ENCODE measurements at regions not wholly inside any gene's neighbourhood (a gene's known extent, or its start where the extent isn't known, plus 50 kb on each side); places are given as distances from the start of the nearest gene placed in this dataset.
"Not testable (repeated sequence)": the region's sequence is repeated elsewhere in the genome, so short reads cannot be mapped to it uniquely, and the experiment has no call there.

- DNase-seq (ENCODE audit: low read depth in 2 of 2) = no peak
Observed at GRCh38 chr7:57198801-57199200, 66.6 kb upstream of the ZNF479 start.

DNA sequence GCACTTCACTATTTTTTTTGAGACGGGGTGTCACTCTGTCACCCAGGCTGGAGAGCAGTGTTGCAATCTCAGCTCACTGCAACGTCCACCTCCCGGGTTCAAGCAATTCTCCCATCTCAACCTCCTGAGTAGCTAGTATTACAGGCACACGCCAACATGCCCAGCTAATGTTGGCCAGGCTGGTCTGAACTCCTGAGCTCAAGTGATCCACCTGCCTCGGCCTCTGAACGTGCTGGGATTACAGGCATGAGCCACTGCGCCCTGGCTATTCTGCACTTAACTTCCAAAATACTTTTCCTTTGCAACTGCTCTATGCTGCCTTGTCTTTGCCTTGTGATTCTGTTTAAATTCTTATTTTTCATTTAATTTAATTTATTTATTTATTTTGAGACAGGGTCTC is 67.0 kb upstream of the ZNF479 start:
- no peak for DNase-seq (ENCODE audit: low read depth in 2 of 2)

DNA sequence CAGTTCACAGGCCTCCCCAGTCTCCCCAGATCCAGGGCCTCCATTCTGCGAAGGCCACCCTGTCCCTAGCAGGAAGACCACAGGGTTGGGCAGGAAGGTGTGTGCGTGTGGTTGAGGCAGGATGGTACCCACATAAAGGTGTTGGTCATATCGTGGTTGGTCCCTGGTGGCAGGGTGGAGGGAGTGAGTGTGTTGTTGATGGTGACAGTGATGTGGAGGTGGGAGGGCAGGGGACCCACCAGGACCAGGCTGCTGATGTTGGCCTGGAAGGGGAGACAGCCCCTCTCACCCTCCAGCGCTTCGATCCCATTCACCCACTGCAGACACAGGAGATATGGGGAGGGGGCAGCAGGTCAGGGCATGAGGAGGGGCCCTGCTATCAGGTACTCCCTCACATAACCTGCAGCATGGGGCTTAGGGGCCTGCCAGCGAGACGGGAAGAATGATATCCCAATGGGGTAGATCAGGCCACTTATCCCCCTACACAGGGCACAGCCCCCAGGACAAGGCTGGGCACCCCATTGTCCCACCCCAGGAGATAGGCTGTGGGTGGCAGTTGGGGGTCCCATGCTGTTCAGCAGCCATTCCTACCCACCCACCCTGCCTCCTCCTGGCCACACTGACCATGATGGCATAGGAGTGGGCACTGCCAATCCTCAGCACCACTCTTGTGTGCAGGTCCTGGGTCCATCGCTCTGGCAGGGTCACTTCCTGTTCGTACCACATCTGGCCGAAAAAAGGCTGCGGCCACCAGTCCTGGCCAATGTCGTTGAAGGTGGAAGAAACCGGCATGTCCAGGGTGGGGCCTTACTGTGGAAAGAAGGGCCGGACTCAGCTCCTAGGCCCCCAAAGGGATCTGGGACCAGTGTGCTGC is 69.0 kb upstream of the ZNF479 start:
- no peak for DNase-seq (ENCODE audit: low read depth in 2 of 2)

GRCh38 chr7:57201895-57202210 is 69.6 kb upstream of the ZNF479 start:
- DNase-seq (ENCODE audit: low read depth in 2 of 2) = no peak

DNA sequence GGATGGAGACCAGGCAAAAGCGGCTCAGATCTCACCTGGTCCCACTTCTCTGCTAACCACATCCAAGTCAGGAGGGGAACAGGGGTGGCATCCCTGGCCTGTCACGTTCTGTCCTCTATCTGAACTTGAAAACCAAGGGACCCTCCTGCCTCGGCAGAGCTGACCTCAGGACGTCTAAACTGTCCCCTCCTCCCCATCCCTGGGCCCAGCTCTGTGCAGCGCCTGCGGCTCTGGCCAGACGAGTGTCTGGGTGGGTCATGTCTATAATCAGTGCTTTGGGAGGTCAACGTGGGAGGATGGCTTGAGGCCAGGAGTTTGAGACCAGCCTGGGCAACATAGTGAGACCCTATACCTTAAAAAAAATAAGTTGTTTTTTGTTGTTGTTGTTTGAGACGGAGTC is 70.0 kb upstream of the ZNF479 start:
- DNase-seq (ENCODE audit: low read depth in 2 of 2) = no peak

GRCh38 chr7:57203161-57203791 is 71.0 kb upstream of the ZNF479 start:
- DNase-seq (ENCODE audit: low read depth in 2 of 2) = no peak

GRCh38 chr7:57203858-57204257 is 71.6 kb upstream of the ZNF479 start:
- not testable (repeated sequence) for DNase-seq (ENCODE audit: low read depth in 2 of 2)

DNA sequence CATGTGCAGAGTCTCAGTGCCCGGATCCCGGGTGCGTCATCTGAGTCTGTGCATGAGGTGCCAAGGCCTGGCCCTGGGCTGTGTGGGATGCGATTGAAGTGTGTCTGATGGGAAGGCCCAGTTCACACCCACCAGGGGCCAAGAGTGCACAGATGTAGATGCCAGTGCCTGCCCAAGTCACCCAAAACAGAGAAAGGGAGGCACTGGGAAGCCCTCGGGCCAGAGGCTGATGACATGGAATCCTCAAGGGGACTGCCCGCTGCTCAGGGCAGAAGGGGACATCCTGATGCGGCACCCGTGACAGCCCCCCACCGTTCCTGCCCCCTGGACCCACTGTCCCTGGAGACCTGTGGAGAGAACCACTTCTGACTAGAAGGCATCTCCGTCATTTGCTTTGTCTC is 72.2 kb upstream of the ZNF479 start:
- DNase-seq (ENCODE audit: low read depth in 2 of 2) = no peak

- no peak for DNase-seq (ENCODE audit: low read depth in 2 of 2)
Observed at GRCh38 chr7:57205000-57205399, 72.8 kb upstream of the ZNF479 start.

DNA sequence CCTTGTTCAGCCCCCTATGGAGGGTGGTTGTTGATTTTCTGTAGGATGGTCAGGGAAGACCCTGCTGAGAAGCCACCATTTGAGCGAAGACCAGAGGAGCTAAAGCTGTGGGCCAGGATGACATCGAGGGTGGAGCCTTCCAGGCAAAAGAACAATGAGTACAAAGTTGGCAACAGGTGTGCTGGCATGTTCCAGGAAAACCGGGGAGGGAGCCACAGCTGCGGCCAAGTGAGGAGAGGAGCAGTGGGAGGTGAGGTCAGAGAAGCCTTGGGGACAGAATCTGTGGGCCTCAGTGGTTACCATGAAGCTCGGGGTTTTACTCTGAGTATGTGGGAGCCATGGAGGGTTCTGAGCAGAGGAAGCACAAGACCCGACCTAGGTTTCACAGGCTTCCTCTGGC is 75.6 kb upstream of the ZNF479 start:
- no peak for DNase-seq (ENCODE audit: low read depth in 2 of 2)

DNA sequence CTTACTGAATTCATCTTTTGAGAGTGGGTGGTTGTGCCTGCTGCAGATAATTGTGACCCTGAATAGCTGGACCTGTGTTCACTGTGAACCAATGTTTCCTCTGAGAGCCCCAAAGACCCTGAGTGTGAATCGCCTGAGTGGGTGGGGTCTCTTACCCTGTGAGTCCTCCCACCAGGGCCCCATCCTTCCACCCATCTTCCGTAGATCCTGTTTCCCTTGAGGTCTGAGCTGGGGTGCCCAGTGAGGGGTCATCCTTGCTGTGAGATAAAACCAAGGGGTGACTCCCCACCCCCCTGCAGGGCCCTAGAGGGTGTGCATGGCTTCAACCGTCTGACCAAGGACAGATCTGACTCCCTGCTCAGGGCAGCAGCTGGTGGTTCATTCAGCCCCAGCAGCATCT is 78.0 kb upstream of the ZNF479 start:
- no peak for DNase-seq (ENCODE audit: low read depth in 2 of 2)

DNA sequence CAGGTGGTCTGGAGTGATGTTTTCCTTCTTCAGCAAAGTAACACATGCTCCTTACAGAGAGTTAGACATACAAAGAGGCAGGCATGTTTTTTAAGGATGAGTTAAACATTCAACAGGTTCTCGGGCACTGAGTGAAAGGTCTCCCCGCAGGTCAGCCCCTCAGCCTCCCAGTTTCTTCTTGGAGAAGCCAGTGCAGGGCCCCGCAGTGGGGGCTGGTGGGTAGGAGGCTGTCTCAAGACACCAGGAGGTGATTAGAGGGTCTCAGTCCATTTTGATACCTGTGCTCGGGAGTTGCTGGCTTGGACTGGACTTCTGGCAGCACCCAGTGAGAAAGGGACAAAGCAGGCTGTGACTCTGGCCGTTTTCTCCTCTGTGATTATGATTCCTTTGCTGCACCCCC is 78.6 kb upstream of the ZNF479 start:
- DNase-seq (ENCODE audit: low read depth in 2 of 2) = no peak

DNA sequence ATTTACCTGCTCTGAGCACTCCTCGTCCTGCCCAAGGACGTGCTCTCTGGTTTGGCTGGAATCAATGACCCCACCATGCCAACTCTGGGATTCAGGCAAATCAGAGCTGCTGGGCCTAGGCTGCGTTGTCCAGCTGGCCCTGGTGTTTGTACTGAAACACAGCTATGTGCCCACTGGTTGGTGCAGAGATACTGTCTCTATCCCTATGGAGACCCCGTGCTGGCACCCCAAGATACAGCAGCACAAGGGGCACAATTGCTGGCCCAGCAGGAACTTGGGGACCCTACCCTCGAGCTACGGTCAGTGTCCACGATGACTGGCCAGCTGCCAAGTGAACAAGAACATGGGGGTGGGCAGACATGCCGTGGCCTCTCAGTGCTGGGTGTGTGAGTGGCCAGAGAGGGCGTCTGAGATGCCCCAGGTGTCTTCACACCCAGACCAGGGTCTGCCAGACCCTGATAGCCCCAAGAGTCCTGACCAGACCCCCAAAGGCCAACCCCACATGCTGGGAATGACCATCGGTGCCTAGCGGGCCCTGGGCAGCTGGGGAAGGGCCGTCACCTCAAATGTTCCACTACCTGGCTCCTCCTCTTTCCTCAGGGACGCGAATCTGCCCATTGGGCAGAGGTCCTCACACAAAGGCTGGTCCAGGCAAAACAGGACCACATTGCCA is 79.3 kb upstream of the ZNF479 start:
- no peak for DNase-seq (ENCODE audit: low read depth in 2 of 2)

GRCh38 chr7:57215423-57215822 is 83.2 kb upstream of the ZNF479 start:
- DNase-seq (ENCODE audit: low read depth in 2 of 2) = no peak

GRCh38 chr7:57216340-57216739 is 84.1 kb upstream of the ZNF479 start:
- DNase-seq (ENCODE audit: low read depth in 2 of 2) = peak in 1 of 2 donors; percentile 4

- no peak for DNase-seq (ENCODE audit: low read depth in 2 of 2)
Observed at GRCh38 chr7:57218196-57218716, 86.0 kb upstream of the ZNF479 start.

- DNase-seq (ENCODE audit: low read depth in 2 of 2) = no peak
Observed at GRCh38 chr7:57220746-57221145, 88.5 kb upstream of the ZNF479 start.

DNA sequence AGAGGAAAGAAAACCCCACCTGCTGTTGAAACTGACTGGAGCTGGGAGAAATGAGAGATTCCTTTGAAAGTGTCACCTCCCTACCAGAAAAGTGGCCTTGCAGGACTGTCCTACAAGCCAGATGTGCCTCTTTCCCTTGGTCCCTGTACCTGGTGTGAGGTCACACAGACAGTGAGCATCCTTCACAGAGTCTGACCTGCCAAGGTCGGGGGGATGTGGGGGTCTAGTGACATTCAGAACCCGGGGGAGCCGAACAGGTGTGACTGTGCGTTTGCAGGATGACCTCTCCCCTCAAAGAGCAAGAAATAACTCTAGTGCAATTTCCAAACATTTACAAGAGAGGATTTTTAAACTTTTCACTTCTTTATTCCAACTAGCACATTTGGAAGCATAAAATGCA is 93.4 kb upstream of the ZNF479 start:
- DNase-seq (ENCODE audit: low read depth in 2 of 2) = no peak

DNA sequence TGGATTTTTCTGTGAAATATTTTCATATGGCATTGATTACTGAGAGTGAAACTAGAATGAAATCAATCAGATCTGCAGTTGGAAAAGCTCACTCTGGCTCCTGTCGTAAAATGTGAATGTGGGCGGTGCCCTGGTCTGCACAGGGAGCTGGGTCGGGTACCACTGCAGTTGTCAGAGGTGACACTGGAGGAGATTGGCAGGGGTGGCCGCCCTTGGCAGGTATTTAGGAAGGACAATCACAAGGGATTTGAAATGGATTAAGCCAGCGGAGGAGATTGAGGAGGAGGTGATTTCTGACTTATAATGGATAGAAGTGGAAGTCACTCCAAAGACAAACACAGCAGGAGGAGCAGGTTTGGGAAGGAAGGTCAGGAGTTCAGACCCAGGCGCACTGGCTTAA is 109.0 kb upstream of the ZNF479 start:
- not testable (repeated sequence) for DNase-seq (ENCODE audit: low read depth in 2 of 2)

DNA sequence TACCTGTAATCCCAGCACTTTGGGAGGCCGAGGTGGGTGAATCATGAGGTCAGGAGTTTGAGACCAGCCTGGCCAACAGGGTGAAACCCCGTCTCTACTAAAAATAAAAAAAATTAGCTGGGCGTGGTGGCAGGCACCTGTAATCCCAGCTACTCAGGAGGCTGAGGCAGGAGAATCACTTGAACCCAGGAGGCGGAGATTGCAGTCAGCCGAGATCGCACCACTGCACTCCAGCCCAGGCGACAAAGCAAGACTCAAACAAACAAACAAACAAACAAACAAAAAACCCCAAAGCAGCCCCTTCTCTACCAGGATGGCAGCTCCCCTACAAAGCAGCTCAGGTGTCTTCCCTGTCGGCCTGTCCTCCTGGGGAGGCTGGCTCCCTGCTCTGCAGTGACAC is 111.3 kb upstream of the ZNF479 start:
- not testable (repeated sequence) for DNase-seq (ENCODE audit: low read depth in 2 of 2)

- not testable (repeated sequence) for DNase-seq (ENCODE audit: low read depth in 2 of 2)
Observed at GRCh38 chr7:57244345-57244980, 112.2 kb upstream of the ZNF479 start.

DNA sequence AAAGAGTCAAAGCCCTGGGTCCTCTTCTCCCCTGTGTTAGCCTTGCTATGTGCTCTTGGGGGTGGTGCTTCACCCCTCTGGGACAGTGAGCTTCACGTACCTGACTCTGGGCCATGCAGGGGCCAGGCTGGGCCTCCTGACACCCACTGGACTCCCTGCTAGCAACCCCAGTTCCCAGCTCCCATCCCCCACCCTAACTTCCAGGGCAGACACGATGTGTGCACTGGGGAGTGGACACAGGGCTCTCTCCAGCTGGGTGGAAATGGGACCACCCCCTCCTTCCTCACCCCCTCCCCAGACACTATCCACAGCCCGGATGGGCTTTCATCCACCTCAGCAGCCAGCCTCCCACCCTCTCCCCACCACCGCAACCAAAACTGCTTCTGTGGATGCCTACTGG is 113.0 kb upstream of the ZNF479 start:
- no peak for DNase-seq (ENCODE audit: low read depth in 2 of 2)
